Stomach (tissue), 8 donors: ENCODE measurements at regions not wholly inside any gene's neighbourhood (a gene's known extent, or its start where the extent isn't known, plus 50 kb on each side); places are given as distances from the start of the nearest gene placed in this dataset.
"Not testable (repeated sequence)": the region's sequence is repeated elsewhere in the genome, so short reads cannot be mapped to it uniquely, and the experiment has no call there.

Experiments
- DNase-seq, 2 donors: peaks; one replicate each; pipeline versions ENCODE4 v3.0.0 to v3.0.0-alpha.2; 2013 to 2019
- H3K27ac ChIP-seq, 5 donors: fragments of 200-600 bp in 4 of 5; sonication (generic) in 4 of 5; one replicate each; pipeline ENCODE4 v1.5.1; 2013 to 2019; ENCODE audit warnings: mild to moderate bottlenecking in 1 of 5, moderate library complexity in 1 of 5
- H3K27me3 ChIP-seq, 3 donors: fragments of 200-600 bp; sonication (generic); one replicate each; pipeline ENCODE4 v1.5.1; 2017 to 2019; ENCODE audit warnings: mixed run types in 1 of 3
- H3K36me3 ChIP-seq, 4 donors: fragments of 200-600 bp; sonication (generic); 1 replicate in 3 of 4; 2 replicates in 1 of 4; pipeline ENCODE4 v1.5.1; 2016 to 2019
- H3K4me1 ChIP-seq, 4 donors: fragments of 200-600 bp; sonication (generic); one replicate each; pipeline ENCODE4 v1.5.1; 2016 to 2019
- H3K4me3 ChIP-seq, 4 donors: fragments of 200-600 bp; sonication (generic) in 3 of 4; one replicate each; pipeline ENCODE4 v1.5.1; 2016 to 2019; ENCODE audit warnings: mild to moderate bottlenecking in 1 of 4
- H3K9me3 ChIP-seq, 4 donors: fragments of 200-600 bp; sonication (generic); one replicate each; pipeline ENCODE4 v1.5.1; 2016 to 2019
- EP300 ChIP-seq: sonication (generic); formaldehyde crosslinking; IDR thresholded peaks from one replicate; pipeline ENCODE4 v1.6.1; 2017; ENCODE audit warnings: antibody characterized with exemption
- POLR2A ChIP-seq, 4 donors: fragments of 450-650 bp; IDR thresholded peaks; one replicate each; pipeline ENCODE4 v1.6.1; 2016; ENCODE audit warnings: antibody characterized with exemption in 4 of 4, control low read depth in 2 of 4, mild to moderate bottlenecking in 1 of 4, moderate library complexity in 1 of 4
- POLR2AphosphoS5 ChIP-seq, 3 donors: sonication (generic); formaldehyde crosslinking; IDR thresholded peaks; one replicate each; pipeline ENCODE4 v1.6.1; 2016; ENCODE audit warnings: antibody characterized with exemption in 3 of 3
- WGBS, 5 donors: extraction: QIAGEN DNeasy Blood & Tissue Kit in 3 of 5; methylation state at CpG; one replicate each; pipeline versions ENCODE4 v1.1.5 to v1.1.7; 2013 to 2018; 5-methylcytosine and 5-hydroxymethylcytosine counted together
- intact Hi-C: fragments of 100-400 bp; cut with DNase I; formaldehyde crosslinking; loops from one replicate; pipeline ENCODE4 v1.15.1; 2023; ENCODE audit warnings: low total_unique reads
- TF ChIP-seq, protein P1 (sequence below), 7 experiments: fragments of 450-650 bp in 4 of 7; fragments of 200-600 bp in 3 of 7; sonication (generic) in 3 of 7; IDR thresholded peaks; one replicate each; pipeline ENCODE4 v1.5.1; 2016 to 2019; ENCODE audit warnings: antibody characterized with exemption in 7 of 7, control low read depth in 2 of 7, mild to moderate bottlenecking in 1 of 7
- donor health status: healthy with polysubstance abuse.
- donor health status: Bipolar disorder and iron deficiency.
- donor health status: healthy.

DNA sequence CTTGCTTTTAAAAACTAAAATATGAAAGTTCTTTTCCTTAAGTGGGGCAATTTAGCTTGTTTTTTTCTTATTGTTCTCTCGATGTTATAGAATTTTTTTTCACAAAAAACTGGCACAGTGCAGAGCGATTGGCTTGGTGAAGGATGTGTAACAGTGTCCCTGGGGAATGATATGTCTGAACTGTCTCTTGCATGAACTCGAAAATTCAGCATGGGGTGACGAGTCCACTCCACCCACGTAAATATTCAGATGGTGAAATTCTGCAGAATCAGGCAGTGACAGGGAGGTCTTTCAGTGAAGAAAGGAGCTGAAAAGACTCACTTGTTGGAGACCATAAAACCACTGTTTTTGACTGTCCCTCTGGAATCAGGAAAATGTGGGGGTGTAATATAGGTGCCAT is 505.3 kb downstream of the MMUT start:
- H3K36me3 ChIP-seq: no peaks in the 10 kb centered on the region
- H3K4me1 ChIP-seq: no peaks in the 10 kb centered on the region
- no peaks in the 10 kb centered on the region for H3K27me3 ChIP-seq
- no peak overlapping the region for H3K27ac ChIP-seq
- intact Hi-C loops: no loop called here
- no peak for DNase-seq
- no peak for TF ChIP-seq POLR2A (IDR thresholded peaks at IDR 0.05)
- TF ChIP-seq EP300: no peak
- TF ChIP-seq, protein P1, sequence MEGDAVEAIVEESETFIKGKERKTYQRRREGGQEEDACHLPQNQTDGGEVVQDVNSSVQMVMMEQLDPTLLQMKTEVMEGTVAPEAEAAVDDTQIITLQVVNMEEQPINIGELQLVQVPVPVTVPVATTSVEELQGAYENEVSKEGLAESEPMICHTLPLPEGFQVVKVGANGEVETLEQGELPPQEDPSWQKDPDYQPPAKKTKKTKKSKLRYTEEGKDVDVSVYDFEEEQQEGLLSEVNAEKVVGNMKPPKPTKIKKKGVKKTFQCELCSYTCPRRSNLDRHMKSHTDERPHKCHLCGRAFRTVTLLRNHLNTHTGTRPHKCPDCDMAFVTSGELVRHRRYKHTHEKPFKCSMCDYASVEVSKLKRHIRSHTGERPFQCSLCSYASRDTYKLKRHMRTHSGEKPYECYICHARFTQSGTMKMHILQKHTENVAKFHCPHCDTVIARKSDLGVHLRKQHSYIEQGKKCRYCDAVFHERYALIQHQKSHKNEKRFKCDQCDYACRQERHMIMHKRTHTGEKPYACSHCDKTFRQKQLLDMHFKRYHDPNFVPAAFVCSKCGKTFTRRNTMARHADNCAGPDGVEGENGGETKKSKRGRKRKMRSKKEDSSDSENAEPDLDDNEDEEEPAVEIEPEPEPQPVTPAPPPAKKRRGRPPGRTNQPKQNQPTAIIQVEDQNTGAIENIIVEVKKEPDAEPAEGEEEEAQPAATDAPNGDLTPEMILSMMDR (IDR thresholded peaks at IDR 0.05): no peak
- no peak for TF ChIP-seq POLR2AphosphoS5 (IDR thresholded peaks at IDR 0.05)
- no peak overlapping the region for H3K4me3 ChIP-seq
- H3K9me3 ChIP-seq: no peaks in the 10 kb centered on the region
- 61 to 81% (median 76%) methylated on average over 5 of the region's 5 CpGs for WGBS, 5 donors

DNA sequence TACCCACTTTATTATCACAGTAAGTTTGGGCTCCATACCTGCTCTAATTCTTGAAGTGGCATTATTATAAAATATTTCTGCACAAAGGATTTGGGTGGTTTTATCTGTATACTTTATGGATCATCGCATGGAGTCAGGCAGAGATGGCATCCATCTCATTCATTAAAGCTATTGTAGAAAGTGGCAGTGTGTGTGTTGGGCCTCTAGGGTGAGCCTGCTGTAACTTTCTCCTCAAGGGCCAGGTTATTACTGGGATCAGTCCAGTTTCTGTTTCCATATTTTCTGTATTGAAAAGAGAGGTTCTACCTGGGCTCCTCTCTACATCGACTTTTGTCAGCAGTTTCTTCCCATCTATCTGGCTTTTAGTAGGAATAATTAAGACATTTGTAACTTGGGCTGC is 511.1 kb downstream of the MMUT start:
- 67 to 92% (median 89%) methylated on average over 2 of the region's 2 CpGs for WGBS, 5 donors
- H3K4me1 ChIP-seq: no peaks in the 10 kb centered on the region
- H3K27ac ChIP-seq: no peak overlapping the region
- no peak overlapping the region for H3K4me3 ChIP-seq
- H3K9me3 ChIP-seq: no peaks in the 10 kb centered on the region
- TF ChIP-seq POLR2AphosphoS5 (IDR thresholded peaks at IDR 0.05): no peak
- TF ChIP-seq, protein P1 (IDR thresholded peaks at IDR 0.05): no peak
- no peak for TF ChIP-seq POLR2A (IDR thresholded peaks at IDR 0.05)
- TF ChIP-seq EP300: no peak
- no peak for DNase-seq
- intact Hi-C loops: no loop called here
- H3K36me3 ChIP-seq: no peaks in the 10 kb centered on the region
- H3K27me3 ChIP-seq: no peaks in the 10 kb centered on the region

DNA sequence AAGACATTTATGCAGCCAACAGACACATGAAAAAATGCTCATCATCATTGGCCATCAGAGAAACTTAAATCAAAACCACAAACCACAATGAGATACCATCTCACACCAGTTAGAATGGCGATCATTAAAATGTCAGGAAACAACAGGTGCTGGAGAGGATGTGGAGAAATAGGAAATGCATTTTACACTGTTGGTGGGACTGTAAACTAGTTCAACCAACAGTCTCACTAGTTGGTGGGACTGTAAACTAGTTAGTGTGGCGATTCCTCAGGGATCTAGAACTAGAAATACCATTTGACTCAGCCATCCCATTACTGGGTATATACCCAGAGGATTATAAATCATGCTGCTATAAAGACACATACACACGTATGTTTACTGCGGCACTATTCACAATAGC is 518.8 kb downstream of the MMUT start:
- H3K4me3 ChIP-seq, H3K27ac ChIP-seq, H3K4me1 ChIP-seq, H3K9me3 ChIP-seq, intact Hi-C loops, H3K36me3 ChIP-seq, H3K27me3 ChIP-seq: not testable (repeated sequence)
- 77 to 87% (median 80%) methylated on average over 4 of the region's 4 CpGs for WGBS, 5 donors
- DNase-seq: peak in 1 of 2 donors; percentile 3

DNA sequence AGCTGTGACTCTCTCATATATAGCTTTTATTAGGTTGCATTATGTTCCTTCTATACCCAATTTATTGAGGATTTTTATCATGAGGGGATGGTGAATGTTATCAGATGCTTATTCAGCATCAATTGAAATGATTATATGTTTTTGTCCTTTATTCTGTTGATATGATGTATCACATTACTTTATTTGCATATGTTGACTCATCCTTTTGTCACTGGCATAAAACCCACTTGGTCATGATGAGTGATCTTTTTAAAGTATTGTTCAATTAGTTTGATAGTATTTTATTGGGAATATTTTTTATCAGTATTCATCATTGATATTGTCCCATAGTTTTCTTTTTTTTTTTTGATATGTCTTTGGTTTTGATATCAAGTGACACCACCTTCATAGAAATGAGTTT is 529.9 kb downstream of the MMUT start:
- Histone ChIP-seq H3K36me3 (no peaks in the 10 kb centered on the region), H3K27me3 (no peaks in the 10 kb centered on the region), H3K27ac (no peak overlapping the region), H3K4me1 (no peaks in the 10 kb centered on the region), H3K4me3 (no peak overlapping the region), H3K9me3 (peaks cover 0 to 20% (median 13%) of the 10 kb centered on the region in 4 donors)
- no peak for DNase-seq
- TF ChIP-seq, protein P1 (IDR thresholded peaks at IDR 0.05): no peak
- TF ChIP-seq POLR2A (IDR thresholded peaks at IDR 0.05): no peak
- TF ChIP-seq EP300: no peak
- TF ChIP-seq POLR2AphosphoS5 (IDR thresholded peaks at IDR 0.05): no peak
- intact Hi-C loops: no loop called here

DNA sequence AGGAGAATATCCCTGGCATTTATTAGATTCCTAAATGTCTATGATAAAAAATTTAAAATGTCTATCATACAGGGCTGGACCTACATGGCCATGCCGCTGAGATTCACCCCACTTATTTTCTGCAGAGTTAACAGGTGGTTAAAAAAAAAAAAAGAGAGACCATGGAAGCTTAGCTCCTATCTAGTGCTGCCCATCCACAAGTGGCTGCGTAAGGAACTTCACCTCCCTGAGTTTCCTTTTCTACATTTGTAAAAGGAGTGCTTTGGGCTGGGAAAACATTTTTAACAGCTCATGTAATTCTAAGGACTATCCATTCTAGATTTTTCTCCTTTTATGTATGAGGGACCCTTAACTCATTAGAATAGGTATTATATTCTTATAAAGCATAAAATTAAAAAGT is 534.1 kb downstream of the MMUT start:
- H3K4me1 ChIP-seq: no peaks in the 10 kb centered on the region
- 63 to 70% (median 66%) methylated on average over 2 of the region's 2 CpGs for WGBS, 5 donors

More for the DNA sequence above, 534.1 kb downstream of the MMUT start:
- Histone ChIP-seq H3K9me3 (no peaks in the 10 kb centered on the region), H3K27ac (no peak overlapping the region), H3K36me3 (no peaks in the 10 kb centered on the region), H3K27me3 (no peaks in the 10 kb centered on the region), H3K4me3 (no peak overlapping the region)
- DNase-seq: no peak
- TF ChIP-seq POLR2A (IDR thresholded peaks at IDR 0.05) (no peak), EP300 (no peak), POLR2AphosphoS5 (IDR thresholded peaks at IDR 0.05) (no peak)
- TF ChIP-seq, protein P1 (IDR thresholded peaks at IDR 0.05): no peak
- intact Hi-C loops: no loop called here
